ENCODE measurements at regions not wholly inside any gene's neighbourhood (a gene's known extent, or its start where the extent isn't known, plus 50 kb on each side); places are given as distances from the start of the nearest gene placed in this dataset.

DNA sequence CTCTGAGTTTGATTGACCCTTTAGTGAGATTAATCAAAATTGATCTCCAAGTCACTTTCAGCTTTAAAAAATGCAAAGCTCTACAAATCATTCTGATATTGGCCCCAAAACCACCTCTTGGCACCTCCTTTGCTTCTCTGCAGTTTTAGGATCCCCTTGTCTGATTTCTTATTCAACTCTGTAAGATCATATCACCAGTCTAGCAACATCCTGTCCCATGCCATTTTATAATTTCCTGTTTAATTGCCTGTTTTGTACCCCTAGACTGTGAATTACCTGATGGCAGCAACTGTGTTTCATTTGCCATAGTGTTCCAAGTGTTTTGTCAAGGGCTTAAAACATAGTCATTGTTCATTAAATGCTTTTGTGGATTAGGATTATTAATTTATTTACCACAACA lies 406.3 kb upstream of the TRIB2 start:
- TF ChIP-seq, protein P1, sequence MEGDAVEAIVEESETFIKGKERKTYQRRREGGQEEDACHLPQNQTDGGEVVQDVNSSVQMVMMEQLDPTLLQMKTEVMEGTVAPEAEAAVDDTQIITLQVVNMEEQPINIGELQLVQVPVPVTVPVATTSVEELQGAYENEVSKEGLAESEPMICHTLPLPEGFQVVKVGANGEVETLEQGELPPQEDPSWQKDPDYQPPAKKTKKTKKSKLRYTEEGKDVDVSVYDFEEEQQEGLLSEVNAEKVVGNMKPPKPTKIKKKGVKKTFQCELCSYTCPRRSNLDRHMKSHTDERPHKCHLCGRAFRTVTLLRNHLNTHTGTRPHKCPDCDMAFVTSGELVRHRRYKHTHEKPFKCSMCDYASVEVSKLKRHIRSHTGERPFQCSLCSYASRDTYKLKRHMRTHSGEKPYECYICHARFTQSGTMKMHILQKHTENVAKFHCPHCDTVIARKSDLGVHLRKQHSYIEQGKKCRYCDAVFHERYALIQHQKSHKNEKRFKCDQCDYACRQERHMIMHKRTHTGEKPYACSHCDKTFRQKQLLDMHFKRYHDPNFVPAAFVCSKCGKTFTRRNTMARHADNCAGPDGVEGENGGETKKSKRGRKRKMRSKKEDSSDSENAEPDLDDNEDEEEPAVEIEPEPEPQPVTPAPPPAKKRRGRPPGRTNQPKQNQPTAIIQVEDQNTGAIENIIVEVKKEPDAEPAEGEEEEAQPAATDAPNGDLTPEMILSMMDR (IDR thresholded peaks at IDR 0.05) = no peak
- TF ChIP-seq POLR2AphosphoS5 (IDR thresholded peaks at IDR 0.05; ENCODE audit: insufficient read depth in 1 of 2, low read depth in 1 of 2) (no peak), POLR2A (IDR thresholded peaks at IDR 0.05) (no peak)
